ENCODE measurements at regions not wholly inside any gene's neighbourhood (a gene's known extent, or its start where the extent isn't known, plus 50 kb on each side); places are given as distances from the start of the nearest gene placed in this dataset.

DNA sequence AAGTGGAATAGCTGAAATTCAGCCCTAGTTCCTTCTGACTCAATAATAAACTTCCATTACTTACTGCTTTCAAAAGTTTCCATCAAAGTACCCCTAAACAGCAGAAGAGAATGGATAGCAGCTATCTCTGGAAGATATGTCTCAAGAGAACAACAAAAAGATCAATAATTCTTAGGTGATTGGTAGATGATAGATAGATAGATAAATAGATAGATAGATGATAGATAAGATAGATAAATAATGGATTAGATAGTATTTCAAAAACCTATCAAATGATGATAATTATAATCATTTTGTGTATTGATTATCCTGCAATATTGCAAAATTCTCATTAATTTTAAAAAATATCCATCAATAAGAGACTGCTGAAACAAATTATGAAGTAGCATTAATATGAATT is 97.4 kb upstream of the CCND2 start:
- H3K9ac ChIP-seq (ENCODE audit: low read length) = no peak overlapping the region
- H3F3A ChIP-seq (ENCODE audit: insufficient read depth, low read length) = no peaks in the 10 kb centered on the region
- H3K4me2 ChIP-seq (ENCODE audit: low read length) = no peak overlapping the region
- no peaks in the 10 kb centered on the region for H3K36me3 ChIP-seq (ENCODE audit: insufficient read depth, low read length)
- no peaks in the 10 kb centered on the region for H3K79me2 ChIP-seq (ENCODE audit: insufficient read depth, low read length)
- no peak overlapping the region for H3K27ac ChIP-seq (ENCODE audit: low read depth, low read length, poor library complexity, severe bottlenecking)
- H2AFZ ChIP-seq (ENCODE audit: low read length) = no peak overlapping the region
- H3K9me3 ChIP-seq (ENCODE audit: low read length) = no peaks in the 10 kb centered on the region
- no peak for TF ChIP-seq EZH2 (IDR thresholded peaks at IDR 0.05; ENCODE audit: borderline replicate concordance, low read length)
- TF ChIP-seq, protein P1, sequence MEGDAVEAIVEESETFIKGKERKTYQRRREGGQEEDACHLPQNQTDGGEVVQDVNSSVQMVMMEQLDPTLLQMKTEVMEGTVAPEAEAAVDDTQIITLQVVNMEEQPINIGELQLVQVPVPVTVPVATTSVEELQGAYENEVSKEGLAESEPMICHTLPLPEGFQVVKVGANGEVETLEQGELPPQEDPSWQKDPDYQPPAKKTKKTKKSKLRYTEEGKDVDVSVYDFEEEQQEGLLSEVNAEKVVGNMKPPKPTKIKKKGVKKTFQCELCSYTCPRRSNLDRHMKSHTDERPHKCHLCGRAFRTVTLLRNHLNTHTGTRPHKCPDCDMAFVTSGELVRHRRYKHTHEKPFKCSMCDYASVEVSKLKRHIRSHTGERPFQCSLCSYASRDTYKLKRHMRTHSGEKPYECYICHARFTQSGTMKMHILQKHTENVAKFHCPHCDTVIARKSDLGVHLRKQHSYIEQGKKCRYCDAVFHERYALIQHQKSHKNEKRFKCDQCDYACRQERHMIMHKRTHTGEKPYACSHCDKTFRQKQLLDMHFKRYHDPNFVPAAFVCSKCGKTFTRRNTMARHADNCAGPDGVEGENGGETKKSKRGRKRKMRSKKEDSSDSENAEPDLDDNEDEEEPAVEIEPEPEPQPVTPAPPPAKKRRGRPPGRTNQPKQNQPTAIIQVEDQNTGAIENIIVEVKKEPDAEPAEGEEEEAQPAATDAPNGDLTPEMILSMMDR (IDR thresholded peaks at IDR 0.05; ENCODE audit: low read length) = no peak
- H3K4me1 ChIP-seq (ENCODE audit: insufficient read depth, low read length, severe bottlenecking) = no peaks in the 10 kb centered on the region
- H3K9me2 ChIP-seq (ENCODE audit: low read depth, low read length) = no peaks in the 10 kb centered on the region
- no peak overlapping the region for H3K4me3 ChIP-seq (ENCODE audit: low read depth, low read length, poor library complexity, severe bottlenecking)
- H3K27me3 ChIP-seq (ENCODE audit: insufficient read depth, low read length) = no peaks in the 10 kb centered on the region
- no peaks in the 10 kb centered on the region for H4K20me1 ChIP-seq (ENCODE audit: insufficient read depth, low read length)

DNA sequence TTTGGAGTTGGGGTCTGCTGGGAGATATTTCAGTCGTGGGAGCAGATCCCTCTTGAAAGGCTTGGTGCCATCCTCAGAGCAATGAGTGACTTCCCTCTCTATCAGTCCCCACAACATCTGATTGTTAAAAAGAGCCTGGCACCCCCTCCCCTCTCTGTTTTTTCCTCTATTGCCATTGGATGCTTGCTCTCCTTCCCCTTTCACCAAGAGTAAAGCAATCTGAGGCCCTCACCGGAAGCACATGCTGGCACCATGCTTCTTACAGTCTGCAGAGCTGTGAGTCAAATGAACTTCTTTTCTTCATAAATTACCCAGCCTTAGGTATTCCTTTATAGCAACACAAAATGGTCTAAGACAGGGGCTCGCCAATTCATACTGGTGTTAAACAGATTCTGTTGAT is 99.1 kb upstream of the CCND2 start:
- Histone ChIP-seq H3K36me3 (ENCODE audit: insufficient read depth, low read length) (no peaks in the 10 kb centered on the region), H3K79me2 (ENCODE audit: insufficient read depth, low read length) (no peaks in the 10 kb centered on the region), H3K9me3 (ENCODE audit: low read length) (no peaks in the 10 kb centered on the region), H3F3A (ENCODE audit: insufficient read depth, low read length) (no peaks in the 10 kb centered on the region), H3K9me2 (ENCODE audit: low read depth, low read length) (no peaks in the 10 kb centered on the region), H3K4me2 (ENCODE audit: low read length) (no peak overlapping the region), H3K9ac (ENCODE audit: low read length) (no peak overlapping the region), H3K27ac (ENCODE audit: low read depth, low read length, poor library complexity, severe bottlenecking) (no peak overlapping the region), H3K27me3 (ENCODE audit: insufficient read depth, low read length) (no peaks in the 10 kb centered on the region), H4K20me1 (ENCODE audit: insufficient read depth, low read length) (no peaks in the 10 kb centered on the region), H3K4me1 (ENCODE audit: insufficient read depth, low read length, severe bottlenecking) (no peaks in the 10 kb centered on the region), H3K4me3 (ENCODE audit: low read depth, low read length, poor library complexity, severe bottlenecking) (no peak overlapping the region), H2AFZ (ENCODE audit: low read length) (no peak overlapping the region)
- TF ChIP-seq, protein P1 (IDR thresholded peaks at IDR 0.05; ENCODE audit: low read length) = no peak
- TF ChIP-seq EZH2 (IDR thresholded peaks at IDR 0.05; ENCODE audit: borderline replicate concordance, low read length) = no peak

DNA sequence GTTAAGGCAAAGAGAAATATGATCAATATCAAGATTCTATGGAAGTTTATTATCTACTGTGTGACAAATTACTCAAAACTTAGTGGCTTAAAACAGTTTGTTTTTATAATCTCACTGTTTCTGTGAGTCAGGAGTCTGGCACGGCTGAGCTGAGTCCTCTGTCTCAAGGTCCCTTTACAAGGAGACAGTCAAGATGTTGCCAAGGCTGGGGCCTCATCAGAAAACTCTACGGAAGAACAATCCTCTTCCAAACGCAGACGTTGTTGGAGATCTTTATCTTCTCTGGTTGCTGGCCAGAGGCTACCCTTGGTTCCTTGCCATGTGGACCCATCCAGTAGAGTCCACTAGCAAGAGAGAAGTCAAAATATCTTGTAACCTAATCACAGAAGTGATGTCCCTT is 100.6 kb upstream of the CCND2 start:
- Histone ChIP-seq H3K9ac (ENCODE audit: low read length) (no peak overlapping the region), H3K4me2 (ENCODE audit: low read length) (no peak overlapping the region), H3K36me3 (ENCODE audit: insufficient read depth, low read length) (no peaks in the 10 kb centered on the region), H3K9me2 (ENCODE audit: low read depth, low read length) (no peaks in the 10 kb centered on the region), H3K79me2 (ENCODE audit: insufficient read depth, low read length) (no peaks in the 10 kb centered on the region), H4K20me1 (ENCODE audit: insufficient read depth, low read length) (no peaks in the 10 kb centered on the region), H3K4me3 (ENCODE audit: low read depth, low read length, poor library complexity, severe bottlenecking) (no peak overlapping the region), H3K9me3 (ENCODE audit: low read length) (no peaks in the 10 kb centered on the region), H3F3A (ENCODE audit: insufficient read depth, low read length) (no peaks in the 10 kb centered on the region), H3K4me1 (ENCODE audit: insufficient read depth, low read length, severe bottlenecking) (no peaks in the 10 kb centered on the region), H3K27me3 (ENCODE audit: insufficient read depth, low read length) (no peaks in the 10 kb centered on the region), H3K27ac (ENCODE audit: low read depth, low read length, poor library complexity, severe bottlenecking) (no peak overlapping the region), H2AFZ (ENCODE audit: low read length) (no peak overlapping the region)
- TF ChIP-seq, protein P1 (IDR thresholded peaks at IDR 0.05; ENCODE audit: low read length) = no peak
- TF ChIP-seq EZH2 (IDR thresholded peaks at IDR 0.05; ENCODE audit: borderline replicate concordance, low read length) = no peak

All from OCI-LY1 (cell line).